HUDEP-2 (cell line): ENCODE measurements at regions not wholly inside any gene's neighbourhood (a gene's known extent, or its start where the extent isn't known, plus 50 kb on each side); places are given as distances from the start of the nearest gene placed in this dataset.
"Not testable (repeated sequence)": the region's sequence is repeated elsewhere in the genome, so short reads cannot be mapped to it uniquely, and the experiment has no call there.

Experiments
- DNase-seq, 76 experiments: peaks; one replicate each; lab custom pipeline; 2025; ENCODE audit not compliant: unreplicated experiment in 76 of 76; lab: John Stamatoyannopoulos, UW

DNA sequence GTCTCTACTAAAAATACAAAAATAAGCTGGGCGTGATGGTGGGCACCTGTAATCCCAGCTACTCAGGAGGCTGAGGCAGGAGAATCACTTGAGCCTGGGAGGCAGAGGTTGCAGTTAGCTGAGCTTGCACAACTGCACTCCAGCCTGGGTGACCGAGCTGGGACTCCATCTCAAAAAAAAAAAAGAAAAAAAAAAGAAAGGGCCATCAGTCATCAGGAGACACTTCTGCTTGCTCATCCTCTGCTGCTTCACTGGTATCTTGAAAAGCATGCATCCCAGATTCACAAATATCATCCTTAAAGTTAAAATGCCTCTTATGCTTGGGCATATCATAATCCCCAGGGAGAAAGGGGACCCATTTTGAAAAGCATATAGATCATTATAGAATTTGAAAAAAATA lies 176.6 kb upstream of the NR2F2 start:
- no peak for DNase-seq

- no peak for DNase-seq
Observed at GRCh38 chr15:96158938-96159337, 171.6 kb upstream of the NR2F2 start.

DNA sequence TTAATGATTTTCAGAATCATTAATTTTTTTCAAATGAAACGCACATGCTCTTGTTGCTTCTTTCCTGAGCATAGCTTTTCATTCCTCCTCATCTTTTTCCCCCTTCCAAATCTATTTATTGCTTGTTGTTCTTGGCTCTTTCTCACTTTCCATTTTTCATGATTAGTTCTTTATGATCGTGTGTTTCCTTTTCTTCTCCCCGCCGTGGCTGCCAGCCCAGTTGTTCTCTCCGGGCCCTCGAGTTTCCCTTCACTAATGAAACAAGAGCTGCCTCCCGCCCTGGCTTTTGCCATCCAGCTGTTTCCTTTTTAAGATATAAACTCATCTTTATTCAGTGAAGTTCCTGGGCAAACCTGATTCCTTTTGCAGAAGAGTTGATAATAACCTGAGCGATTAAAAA lies 170.2 kb upstream of the NR2F2 start:
- no peak for DNase-seq

DNA sequence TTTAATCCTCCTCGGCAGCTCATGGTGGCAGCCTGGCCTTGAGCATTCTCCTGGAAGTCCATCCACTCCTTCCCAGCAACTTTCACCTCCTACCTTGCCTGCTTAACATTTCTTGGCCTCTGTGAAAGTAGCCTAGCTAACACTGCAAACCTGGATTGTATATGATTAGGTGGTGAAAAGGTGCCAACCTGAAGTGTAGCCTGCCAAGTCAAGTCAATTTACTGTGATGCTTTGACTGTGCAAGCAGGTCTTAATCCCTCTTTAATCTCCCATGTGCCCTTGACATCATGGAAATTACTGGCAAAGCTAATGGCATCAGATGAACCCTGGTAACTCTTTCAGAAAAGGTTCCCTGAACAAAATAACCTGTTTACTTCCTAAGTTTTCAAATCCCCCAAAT lies 169.7 kb upstream of the NR2F2 start:
- no peak for DNase-seq

DNA sequence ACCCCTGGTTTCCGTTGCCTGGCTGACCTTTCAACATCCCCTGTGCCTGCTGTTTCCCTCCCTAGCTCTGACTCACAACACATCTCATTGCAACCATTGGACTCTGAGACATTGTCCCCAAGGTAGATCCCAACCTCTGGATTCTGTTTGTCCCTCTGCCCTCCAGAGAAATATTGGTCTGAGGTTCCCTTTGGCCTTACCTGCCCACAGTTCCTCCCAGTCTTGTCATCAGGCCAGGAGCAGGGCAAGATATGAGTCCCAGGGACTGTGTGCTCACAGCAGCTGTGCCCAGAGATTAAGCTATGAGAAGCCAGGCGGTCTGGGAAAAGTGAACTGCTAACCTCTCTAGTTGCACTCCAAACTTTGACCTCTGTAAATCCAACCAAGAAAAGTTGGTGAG lies 168.2 kb upstream of the NR2F2 start:
- no peak for DNase-seq

- no peak for DNase-seq
Observed at GRCh38 chr15:96165081-96165480, 165.4 kb upstream of the NR2F2 start.

- DNase-seq: no peak
Observed at GRCh38 chr15:96165775-96166174, 164.7 kb upstream of the NR2F2 start.

DNA sequence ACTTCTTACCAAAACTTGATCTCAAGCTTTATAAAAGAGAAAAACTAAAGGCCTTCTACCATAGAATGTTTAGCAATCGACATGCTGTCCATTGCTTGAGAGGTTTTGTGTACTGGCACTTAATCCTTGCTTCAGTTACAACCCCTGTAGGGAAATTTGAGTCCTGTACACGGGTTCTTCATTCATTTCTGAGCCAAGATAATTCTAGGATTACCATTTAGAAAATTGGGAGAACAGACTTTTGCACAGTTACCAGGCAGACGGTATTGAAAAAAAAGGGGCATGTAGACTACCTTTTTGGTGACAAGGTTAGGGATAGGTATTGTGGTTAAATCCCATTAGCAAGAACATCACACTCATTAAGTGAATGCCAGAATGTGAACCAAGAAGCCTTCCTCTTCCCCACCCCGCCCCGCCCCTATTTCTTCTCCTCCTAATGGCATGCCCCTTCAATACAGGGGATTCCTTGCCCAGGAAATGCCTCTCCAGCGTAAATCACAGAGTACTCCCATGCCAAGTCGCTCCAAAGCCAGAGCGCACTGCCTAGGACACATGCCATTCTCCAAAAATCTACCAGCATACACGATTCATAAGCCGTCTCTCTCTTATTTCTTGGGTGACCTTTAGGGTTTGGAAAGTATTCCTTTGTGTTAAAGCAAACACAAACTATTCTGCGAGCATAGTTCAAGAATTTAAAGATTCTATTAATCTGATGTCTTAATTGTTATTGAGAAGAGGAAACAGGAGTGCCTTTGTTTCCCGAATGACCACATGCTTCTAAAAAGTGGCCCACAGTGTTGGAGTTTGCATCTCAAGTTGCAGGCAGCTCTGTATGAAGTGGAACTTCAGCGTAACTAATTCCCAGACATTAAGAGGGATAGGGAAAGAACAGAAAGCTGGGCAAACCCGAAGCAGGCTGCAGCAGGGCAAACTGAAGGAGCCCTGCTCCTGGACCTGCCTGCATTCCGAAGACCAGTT lies 164.0 kb upstream of the NR2F2 start:
- no peak for DNase-seq

- DNase-seq: not testable (repeated sequence)
Observed at GRCh38 chr15:96170616-96170978, 159.9 kb upstream of the NR2F2 start.

DNA sequence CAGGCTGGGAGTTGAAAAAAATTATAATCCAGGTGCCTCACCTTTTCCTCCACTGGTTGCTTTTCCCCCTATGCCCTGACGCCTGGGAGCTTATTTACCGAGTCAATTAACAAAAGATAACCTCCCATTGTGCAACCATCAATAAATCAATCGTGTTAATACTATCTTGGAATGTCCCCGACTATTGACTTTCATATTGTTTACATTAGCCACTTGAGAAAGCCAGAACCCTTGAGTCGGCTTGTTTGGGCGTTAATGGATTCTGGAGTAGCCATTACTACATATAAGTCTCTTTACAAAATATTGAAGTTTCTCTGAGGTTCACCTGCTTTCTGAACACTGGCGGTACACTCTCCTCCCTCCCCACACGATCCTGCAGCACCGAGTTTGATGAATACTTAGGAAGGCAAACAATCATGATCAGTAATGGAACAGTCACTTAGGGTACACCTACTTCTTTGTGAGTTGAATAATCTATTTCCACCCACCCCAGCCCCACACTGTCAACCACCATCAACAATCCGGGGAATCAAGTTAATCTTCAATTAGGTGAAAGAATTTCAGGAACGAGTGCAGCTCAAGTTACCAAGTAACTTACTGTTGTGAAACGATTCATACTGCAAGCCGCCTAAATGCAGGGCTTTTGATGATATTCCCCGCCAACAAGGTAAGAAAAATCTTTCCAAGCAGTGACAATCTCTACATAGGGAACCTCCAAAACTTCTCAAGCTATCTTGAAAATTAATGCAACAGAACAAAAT lies 159.3 kb upstream of the NR2F2 start:
- no peak for DNase-seq

- DNase-seq: no peak
Observed at GRCh38 chr15:96171853-96172296, 158.6 kb upstream of the NR2F2 start.

DNA sequence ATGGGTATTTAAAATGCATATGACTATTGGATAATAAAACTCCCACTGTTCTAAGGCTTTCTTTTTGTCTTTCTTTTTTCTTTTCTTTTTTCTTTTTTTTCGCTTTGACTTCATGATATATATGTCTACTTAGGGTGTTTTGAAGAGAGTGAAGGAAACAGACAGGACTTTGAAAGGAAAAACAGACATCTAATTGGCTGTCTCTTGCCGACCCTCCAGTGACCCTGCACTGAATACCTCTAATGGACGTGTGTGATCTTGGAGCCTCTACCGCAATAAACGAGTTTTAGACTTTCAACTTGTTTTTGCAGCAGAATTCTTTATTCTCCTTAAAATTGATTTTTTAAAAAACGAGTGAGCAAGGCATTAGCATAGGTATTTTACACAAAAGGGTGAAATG lies 158.1 kb upstream of the NR2F2 start:
- DNase-seq: no peak

- DNase-seq: no peak
Observed at GRCh38 chr15:96176831-96177230, 153.7 kb upstream of the NR2F2 start.

DNA sequence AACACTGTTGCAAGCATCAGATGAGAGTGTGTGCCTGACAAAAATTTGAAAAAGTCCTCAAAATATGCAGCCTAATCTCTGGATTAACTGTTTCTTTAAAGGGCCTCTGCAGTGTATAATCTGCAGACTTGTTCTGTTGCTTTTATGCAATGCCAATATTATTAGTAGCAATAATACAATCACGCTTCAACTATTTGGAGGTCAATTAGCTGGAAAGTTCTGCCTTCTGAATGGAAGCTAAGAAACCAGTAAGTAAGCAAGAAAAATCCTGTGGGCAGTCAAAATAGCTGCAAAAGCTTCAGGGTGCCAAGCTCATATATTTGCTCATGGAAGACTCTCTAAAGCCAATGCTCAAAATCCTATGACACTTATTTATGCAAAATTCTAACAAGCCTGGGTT lies 153.2 kb upstream of the NR2F2 start:
- no peak for DNase-seq

GRCh38 chr15:96180087-96180748 lies 150.3 kb upstream of the NR2F2 start:
- no peak for DNase-seq

DNA sequence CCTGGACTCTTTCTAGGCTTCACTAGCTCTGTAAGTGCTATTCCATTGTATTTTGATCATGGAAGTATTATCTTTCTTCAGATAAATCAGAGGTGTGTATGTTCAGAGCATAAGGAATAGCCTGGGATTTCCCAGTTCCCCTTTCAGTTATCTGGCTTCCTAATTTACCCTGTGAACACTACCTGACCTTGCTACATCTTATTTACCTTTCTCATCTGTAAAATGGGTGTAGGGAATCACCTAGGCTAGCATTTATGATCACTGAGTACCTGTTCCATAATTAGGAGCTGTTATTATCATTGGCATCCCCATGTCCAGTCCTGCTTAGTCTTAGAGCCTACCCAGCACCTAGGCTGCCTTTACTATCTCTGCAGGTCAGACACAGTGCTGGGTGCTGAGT lies 149.3 kb upstream of the NR2F2 start:
- no peak for DNase-seq

GRCh38 chr15:96181873-96182301 lies 148.6 kb upstream of the NR2F2 start:
- no peak for DNase-seq

GRCh38 chr15:96182736-96183513 lies 147.6 kb upstream of the NR2F2 start:
- DNase-seq: no peak

- DNase-seq: no peak
Observed at GRCh38 chr15:96183514-96183850, 147.0 kb upstream of the NR2F2 start.

- no peak for DNase-seq
Observed at GRCh38 chr15:96183867-96184266, 146.6 kb upstream of the NR2F2 start.

DNA sequence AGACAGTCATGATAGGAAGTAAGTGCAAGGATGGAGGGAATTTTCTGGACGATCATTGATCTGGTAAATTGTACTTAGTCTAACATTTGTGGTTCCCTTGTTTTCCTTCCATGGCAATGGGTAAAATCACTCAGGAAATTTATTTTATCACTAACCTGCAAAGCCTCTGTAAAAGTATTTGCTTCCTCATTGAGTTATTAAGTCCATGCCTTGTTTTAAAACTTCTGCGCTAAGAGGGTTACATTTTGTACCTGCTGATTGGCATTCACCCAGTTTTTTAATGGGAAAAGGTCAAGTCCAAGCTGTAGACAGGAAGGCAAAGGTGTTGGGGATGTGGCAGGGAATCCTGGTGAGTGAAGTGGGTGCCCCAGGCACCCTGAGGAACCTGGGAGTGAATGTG lies 146.2 kb upstream of the NR2F2 start:
- no peak for DNase-seq
